NCI-H524 (cell line): ENCODE measurements at regions not wholly inside any gene's neighbourhood (a gene's known extent, or its start where the extent isn't known, plus 50 kb on each side); places are given as distances from the start of the nearest gene placed in this dataset.
A peak's percentile ranks its signal among the peaks of the same experiment; 100 is the strongest.
"Not testable (repeated sequence)": the region's sequence is repeated elsewhere in the genome, so short reads cannot be mapped to it uniquely, and the experiment has no call there.

Source experiments
- DNase-seq, 2 experiments: peaks; one replicate each; lab custom pipeline; 2025; lab: John Stamatoyannopoulos, UW

- no peak for DNase-seq
These were observed 107.5 kb upstream of the PELI1 start for GRCh38 chr2:64251497-64252250.

- DNase-seq: not testable (repeated sequence)
These were observed 108.2 kb upstream of the PELI1 start for GRCh38 chr2:64252251-64252978.

- not testable (repeated sequence) for DNase-seq
These were observed 109.2 kb upstream of the PELI1 start for GRCh38 chr2:64253421-64253820.

GRCh38 chr2:64258566-64258965, 114.3 kb upstream of the PELI1 start:
- no peak for DNase-seq

- DNase-seq: peak in 1 of 2 experiments; percentile 18
These were observed 115.1 kb upstream of the PELI1 start for GRCh38 chr2:64259312-64259711.

- no peak for DNase-seq
These were observed 116.0 kb upstream of the PELI1 start for GRCh38 chr2:64260093-64260803.

- DNase-seq: no peak
These were observed 116.6 kb upstream of the PELI1 start for GRCh38 chr2:64260817-64261216.

- no peak for DNase-seq
These were observed 117.9 kb upstream of the PELI1 start for GRCh38 chr2:64262071-64262470.

GRCh38 chr2:64262816-64263215, 118.6 kb upstream of the PELI1 start:
- no peak for DNase-seq

GRCh38 chr2:64263315-64263714, 119.1 kb upstream of the PELI1 start:
- DNase-seq: peak in 1 of 2 experiments; percentile 81

- DNase-seq: no peak
These were observed 123.5 kb upstream of the PELI1 start for GRCh38 chr2:64267699-64268098.

GRCh38 chr2:64268330-64269048, 124.3 kb upstream of the PELI1 start:
- DNase-seq: no peak

- DNase-seq: no peak
These were observed 129.5 kb upstream of the PELI1 start for GRCh38 chr2:64273524-64274398.

GRCh38 chr2:64274399-64275173, 130.4 kb upstream of the PELI1 start:
- DNase-seq: no peak

GRCh38 chr2:64275174-64275466, 130.9 kb upstream of the PELI1 start:
- DNase-seq: no peak

- no peak for DNase-seq
These were observed 132.3 kb upstream of the PELI1 start for GRCh38 chr2:64276417-64277095.

GRCh38 chr2:64277101-64277849, 133.1 kb upstream of the PELI1 start:
- no peak for DNase-seq

GRCh38 chr2:64280812-64281211, 136.6 kb upstream of the PELI1 start:
- DNase-seq: not testable (repeated sequence)

- no peak for DNase-seq
These were observed 138.9 kb upstream of the PELI1 start for GRCh38 chr2:64283006-64283570.
